ENCODE measurements at regions not wholly inside any gene's neighbourhood (a gene's known extent, or its start where the extent isn't known, plus 50 kb on each side); places are given as distances from the start of the nearest gene placed in this dataset.
"Not testable (repeated sequence)": the region's sequence is repeated elsewhere in the genome, so short reads cannot be mapped to it uniquely, and the experiment has no call there.

DNA sequence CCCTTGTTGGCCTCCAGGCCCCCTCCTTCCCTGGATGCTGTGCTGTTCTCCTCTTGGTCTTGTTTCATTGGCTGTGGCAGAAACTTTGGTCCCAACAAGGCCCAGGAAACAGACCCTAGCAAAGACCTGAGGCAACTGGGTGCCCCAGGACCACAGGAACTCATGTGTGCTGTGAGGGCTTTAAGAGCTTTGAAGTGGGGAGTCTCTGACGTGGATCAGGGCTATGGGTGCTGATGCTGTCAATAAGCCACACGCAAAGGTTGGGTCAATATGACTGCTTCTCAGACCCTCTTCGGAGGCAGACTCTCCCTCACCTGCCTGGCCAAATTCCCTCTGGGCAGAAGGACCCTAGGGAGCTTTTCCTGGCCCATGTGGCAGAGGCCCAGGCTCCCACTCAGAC lies 91.5 kb upstream of the MLN start:
- no peak for DNase-seq (ENCODE audit: low read depth)

- DNase-seq (ENCODE audit: low read depth): no peak
Measured at GRCh38 chr6:33894438-33894837, 90.6 kb upstream of the MLN start.

DNA sequence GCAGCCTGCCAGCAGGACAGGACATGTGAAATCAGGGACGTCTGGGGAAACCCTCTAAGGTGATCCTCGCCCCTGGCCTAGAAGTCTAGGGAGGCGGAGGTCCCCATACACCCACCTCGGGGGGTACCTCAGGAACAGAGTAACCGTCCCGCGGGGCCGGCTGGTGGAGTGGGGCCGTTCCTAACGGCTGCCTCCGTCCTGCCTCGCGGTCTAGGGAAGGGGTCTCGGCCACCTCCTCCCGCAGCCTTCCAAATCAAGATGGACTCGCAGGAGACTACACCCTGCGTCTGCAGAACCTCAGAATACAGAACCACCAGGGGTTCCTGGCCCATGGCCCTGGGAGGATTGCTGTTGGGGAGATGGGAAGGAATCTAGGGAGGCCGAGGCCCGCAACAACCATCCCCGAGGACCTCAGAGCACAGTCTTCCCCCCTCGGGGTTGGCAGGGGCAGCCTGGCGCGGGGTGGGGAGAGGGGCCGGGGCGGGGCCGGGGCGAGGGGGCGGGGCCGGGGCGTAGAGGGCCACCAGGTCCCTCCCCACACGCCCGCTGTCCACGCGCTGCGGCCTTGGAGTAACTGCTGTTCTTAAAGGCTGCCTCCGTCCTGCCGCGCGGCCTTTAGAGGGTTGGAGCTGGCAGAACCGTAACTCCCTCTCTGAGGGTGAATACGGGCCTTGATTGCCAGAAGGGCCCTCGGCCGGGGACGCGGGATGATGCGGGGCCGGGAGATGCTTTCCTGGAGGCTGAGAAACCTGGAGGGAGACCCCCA lies 89.0 kb upstream of the MLN start:
- no peak for DNase-seq (ENCODE audit: low read depth)

DNA sequence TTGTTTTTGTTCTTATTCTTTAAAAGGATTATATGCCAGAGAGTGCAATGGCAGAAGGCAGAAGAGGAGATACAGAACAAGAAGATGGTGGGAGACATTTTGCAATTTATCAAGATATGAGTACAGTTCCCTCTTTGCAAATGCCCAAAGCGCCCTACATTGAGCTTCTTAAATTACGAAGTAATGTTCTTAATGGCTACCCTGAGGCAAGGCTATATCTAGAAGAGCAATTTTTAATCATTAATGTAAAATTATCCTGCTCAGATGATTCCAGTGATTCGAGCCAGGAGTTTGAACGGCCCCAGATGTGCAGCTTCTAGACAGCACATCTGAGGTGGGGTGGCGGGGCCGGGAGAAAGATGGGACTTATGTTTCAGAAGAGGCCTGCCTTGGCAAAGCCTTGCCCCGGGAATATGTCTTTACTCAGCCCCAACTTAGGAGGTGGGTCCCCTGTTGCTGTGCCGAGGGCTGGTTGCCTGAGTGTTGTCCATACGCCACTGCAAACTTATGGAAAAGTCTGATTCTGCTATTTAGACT lies 84.9 kb upstream of the MLN start:
- DNase-seq (ENCODE audit: low read depth): no peak

GRCh38 chr6:33888183-33888582 lies 84.4 kb upstream of the MLN start:
- DNase-seq (ENCODE audit: low read depth): no peak

DNA sequence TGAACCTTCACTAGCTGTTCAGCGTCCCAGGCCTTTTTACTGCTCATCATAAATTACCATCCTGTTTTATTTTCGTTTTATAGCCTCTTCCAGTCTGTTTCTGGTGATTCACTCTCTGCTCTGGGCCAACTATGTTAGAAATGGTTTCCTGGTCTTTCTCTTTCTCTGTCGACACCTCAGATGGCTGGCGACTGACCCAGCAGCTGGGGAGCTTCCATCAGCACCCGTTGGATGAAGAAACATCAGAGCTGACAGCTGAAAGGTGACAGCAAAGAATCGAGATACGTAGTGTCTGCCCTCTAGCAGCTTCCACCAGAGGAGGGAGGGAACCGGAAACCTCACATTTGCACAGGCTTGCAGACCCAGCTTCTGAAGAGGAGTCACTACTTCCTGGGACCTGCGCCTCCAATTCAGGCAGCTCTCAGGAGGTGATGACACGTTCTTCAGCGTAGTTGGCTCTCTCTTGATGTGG lies 82.9 kb upstream of the MLN start:
- no peak for DNase-seq (ENCODE audit: low read depth)

DNA sequence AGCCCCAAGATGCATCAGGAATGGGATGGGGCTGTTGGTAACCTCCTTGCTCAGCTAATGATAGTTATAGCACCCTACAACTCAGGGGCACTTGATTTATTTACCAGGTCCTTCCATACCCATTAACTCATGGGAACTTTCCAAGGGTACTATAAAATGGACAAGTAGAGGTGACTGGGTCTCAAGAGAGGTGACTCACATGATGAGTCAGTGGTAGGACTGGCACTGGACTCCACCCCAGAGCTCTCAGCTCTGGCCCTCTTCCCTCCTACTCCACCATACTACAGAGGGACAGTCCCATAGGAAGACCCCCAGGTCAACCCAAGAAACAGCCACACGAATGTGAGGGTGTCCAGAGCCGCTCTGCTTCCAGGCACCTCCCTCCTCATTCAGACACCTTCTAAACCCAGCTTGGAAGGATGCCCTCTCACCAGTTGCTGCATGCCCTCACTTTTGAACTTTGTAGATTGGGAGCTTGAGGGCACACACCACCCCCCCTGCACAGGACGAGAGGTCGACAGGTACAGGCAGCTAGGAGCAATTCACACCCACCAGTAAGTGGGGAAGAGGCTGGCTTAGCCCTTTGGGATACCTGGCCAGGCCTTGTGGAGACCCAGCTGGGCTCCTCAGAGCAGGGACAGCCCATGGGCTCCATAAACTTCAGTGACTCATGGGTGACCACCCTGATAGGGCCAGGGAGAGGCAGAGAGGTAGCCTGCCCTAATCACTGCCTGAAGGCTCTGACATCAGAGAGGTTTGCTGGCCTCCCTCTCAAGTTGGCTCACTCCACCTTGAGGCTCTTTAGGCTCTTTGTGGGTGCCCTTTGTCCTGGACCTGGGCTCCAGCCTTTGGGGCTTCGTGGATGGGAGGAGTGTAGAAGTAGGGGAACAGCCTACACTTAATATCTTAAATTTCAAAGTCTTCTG lies 81.6 kb upstream of the MLN start:
- DNase-seq (ENCODE audit: low read depth): no peak

DNA sequence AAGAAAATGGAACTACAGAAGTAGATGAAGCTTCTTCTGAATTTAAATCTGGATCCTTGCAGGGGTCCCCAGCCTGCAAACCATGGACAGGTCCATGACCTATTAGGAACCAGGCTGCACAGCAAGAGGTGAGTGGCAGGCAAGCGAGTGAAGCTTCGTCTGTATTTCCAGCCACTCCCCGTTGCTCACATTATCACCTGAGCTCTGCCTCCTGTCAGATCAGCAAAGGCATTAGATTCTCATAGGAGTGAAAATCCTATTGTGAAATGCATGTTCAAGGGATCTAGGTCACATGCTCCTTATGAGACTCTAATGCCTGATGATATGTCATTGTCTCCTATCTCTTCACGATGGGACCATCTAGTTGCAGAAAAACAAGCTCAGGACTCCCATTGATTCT lies 79.8 kb upstream of the MLN start:
- DNase-seq (ENCODE audit: low read depth): not testable (repeated sequence)

GRCh38 chr6:33882154-33882553 lies 78.4 kb upstream of the MLN start:
- no peak for DNase-seq (ENCODE audit: low read depth)

- no peak for DNase-seq (ENCODE audit: low read depth)
Measured at GRCh38 chr6:33880766-33881165, 77.0 kb upstream of the MLN start.

GRCh38 chr6:33880104-33880678 lies 76.4 kb upstream of the MLN start:
- no peak for DNase-seq (ENCODE audit: low read depth)

DNA sequence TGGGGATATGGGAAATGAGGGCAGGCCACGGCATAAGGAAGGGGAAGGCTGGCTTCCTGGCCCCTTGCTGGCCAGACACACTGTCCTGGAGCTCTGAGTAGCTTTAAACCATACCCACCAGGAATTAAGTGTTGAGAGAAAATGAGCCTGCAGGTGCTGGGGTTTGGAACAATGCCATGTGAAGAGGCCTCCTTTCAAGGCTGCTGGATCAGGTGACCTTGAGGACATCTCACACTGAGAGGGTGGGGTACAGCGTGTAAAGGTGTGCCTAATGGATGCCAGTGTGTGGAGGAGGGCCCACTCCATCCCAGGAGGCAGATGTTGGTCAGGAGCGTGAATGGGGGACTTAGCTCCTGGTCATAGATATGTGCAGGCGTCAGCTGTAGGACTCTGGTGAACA lies 74.8 kb upstream of the MLN start:
- no peak for DNase-seq (ENCODE audit: low read depth)

GRCh38 chr6:33877982-33878535 lies 74.3 kb upstream of the MLN start:
- DNase-seq (ENCODE audit: low read depth): no peak

DNA sequence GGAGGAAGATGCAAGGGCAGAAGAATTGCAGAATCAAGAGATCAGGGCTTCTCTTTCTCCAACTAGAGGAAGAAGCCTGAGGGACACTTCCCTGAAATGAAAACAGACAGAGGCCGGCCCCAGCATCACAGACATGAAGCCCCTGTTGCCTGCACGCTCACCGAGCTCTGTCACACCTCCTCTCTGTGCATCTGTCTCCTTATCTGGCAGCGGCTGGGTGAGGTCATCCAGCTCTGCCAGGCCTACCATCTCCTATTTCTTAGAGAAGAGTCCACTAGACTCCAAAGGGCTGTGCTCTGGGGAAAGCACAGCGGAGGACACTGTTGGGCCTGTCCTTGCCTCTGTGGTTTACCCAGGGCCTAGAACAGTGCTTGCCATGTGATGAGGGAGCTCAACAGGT lies 71.9 kb upstream of the MLN start:
- DNase-seq (ENCODE audit: low read depth): no peak

DNA sequence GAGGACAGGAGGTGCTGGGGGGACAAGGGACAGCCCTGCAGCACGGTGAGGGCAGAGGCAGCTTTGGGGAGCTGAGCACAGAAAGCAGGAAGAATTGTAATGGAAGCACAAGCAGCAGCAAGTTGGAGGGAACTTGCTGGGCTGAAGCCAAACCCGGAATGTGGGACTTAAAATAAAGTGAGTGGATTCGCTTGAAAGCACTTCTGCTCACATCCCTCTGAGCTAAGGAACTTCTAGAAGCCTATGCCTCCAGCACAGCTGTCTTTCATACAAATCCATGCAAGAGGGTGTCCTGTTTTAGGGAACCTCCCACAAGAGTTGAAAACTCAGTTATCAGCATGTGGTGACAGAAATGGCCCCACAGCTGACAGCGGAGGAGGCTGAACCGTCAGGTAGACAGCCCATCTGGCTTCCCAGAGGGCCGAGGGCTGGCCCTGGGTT lies 71.4 kb upstream of the MLN start:
- no peak for DNase-seq (ENCODE audit: low read depth)

- no peak for DNase-seq (ENCODE audit: low read depth)
Measured at GRCh38 chr6:33874136-33874760, 70.4 kb upstream of the MLN start.

DNA sequence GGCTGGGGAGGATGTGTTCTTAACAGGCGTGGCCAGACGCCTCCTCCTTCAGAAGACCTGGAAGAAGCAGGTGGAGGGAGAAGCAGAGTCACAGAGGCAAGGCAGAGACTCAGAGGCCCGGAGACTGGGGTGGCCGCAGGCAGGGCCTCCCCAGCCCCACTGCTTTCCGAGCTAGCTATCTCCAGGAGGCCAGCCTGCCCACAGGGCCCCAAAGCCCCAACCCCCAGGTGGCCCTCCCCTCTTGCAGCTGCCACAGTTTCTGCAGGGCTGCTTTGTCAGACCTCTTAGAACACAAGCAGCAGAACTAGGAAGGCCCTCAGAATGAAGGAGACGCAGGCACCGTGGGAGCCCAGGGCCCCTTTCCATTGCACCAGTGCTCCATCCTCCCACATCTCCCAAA lies 69.0 kb upstream of the MLN start:
- no peak for DNase-seq (ENCODE audit: low read depth)

- no peak for DNase-seq (ENCODE audit: low read depth)
Measured at GRCh38 chr6:33869826-33870423, 66.1 kb upstream of the MLN start.

GRCh38 chr6:33869121-33869520 lies 65.3 kb upstream of the MLN start:
- no peak for DNase-seq (ENCODE audit: low read depth)

DNA sequence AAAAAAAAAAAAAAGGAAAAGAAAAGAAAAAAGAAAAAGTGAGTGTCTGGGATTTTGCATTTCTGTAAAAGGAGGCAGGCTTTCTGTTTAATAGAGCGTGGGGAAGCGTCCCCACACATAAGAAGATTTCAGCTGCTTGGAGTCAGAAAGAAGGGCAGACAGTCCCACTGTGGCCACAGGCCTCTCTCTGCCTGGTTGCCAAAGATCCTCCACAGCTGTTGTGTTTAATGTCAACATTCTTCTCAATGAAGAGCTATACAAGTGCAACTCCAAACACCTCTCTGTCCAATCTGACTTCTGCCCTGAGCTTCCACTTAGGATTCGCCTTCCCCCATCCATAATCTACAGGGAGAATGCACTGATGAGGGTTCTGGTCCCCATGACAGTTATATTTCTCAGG lies 64.3 kb upstream of the MLN start:
- DNase-seq (ENCODE audit: low read depth): no peak

- no peak for DNase-seq (ENCODE audit: low read depth)
Measured at GRCh38 chr6:33865478-33866077, 61.8 kb upstream of the MLN start.
